SU-DHL-6 (cell line): ENCODE measurements at regions not wholly inside any gene's neighbourhood (a gene's known extent, or its start where the extent isn't known, plus 50 kb on each side); places are given as distances from the start of the nearest gene placed in this dataset.

Experiments
- H2AFZ ChIP-seq: fragments of 200-600 bp; sonication (generic); 2 replicates; pipeline ENCODE4 v1.6.1; 2014; ENCODE audit warnings: low read depth, mild to moderate bottlenecking, moderate library complexity, mixed read lengths, antibody characterized with exemption, low read length; ENCODE audit not compliant: severe bottlenecking
- H3F3A ChIP-seq: fragments of 200-600 bp; shearing (Covaris generic); 2 replicates; pipeline ENCODE4 v1.6.0; 2016; ENCODE audit warnings: antibody characterized with exemption, mild to moderate bottlenecking; ENCODE audit not compliant: insufficient read depth
- H3K27ac ChIP-seq: fragments of 200-600 bp; sonication (generic); 2 replicates; pipeline ENCODE4 v1.5.1; 2016; ENCODE audit warnings: low read depth, mild to moderate bottlenecking, low read length, moderate library complexity, mixed read lengths
- H3K27me3 ChIP-seq: fragments of 200-600 bp; sonication (generic), shearing (Covaris generic); 2 replicates; pipeline ENCODE4 v1.6.0; 2014; ENCODE audit warnings: mild to moderate bottlenecking, low read length
- H3K36me3 ChIP-seq: fragments of 200-600 bp; sonication (generic); 2 replicates; pipeline ENCODE4 v1.6.1; 2014; ENCODE audit warnings: mild to moderate bottlenecking, low read length, mixed read lengths
- H3K4me2 ChIP-seq: fragments of 300-600, 200-600 bp; shearing (Covaris generic), sonication (generic); 2 replicates; pipeline ENCODE4 v1.6.0; 2014; ENCODE audit warnings: low read length, low read depth, mild to moderate bottlenecking; ENCODE audit not compliant: poor library complexity, severe bottlenecking
- H3K4me3 ChIP-seq: fragments of 200-600 bp; sonication (generic); 2 replicates; pipeline ENCODE4 v1.5.1; 2014; ENCODE audit warnings: antibody characterized with exemption, low read length, mild to moderate bottlenecking, mixed read lengths; ENCODE audit not compliant: insufficient read depth, poor library complexity, severe bottlenecking
- H3K79me2 ChIP-seq: fragments of 200-600 bp; sonication (generic); 2 replicates; pipeline ENCODE4 v1.6.1; 2014; ENCODE audit warnings: mild to moderate bottlenecking, low read length, moderate library complexity; ENCODE audit not compliant: insufficient read depth
- H3K9ac ChIP-seq: fragments of 200-600 bp; sonication (generic); 2 replicates; pipeline ENCODE4 v1.7.0; 2014; ENCODE audit warnings: mild to moderate bottlenecking, low read length
- H3K9me2 ChIP-seq: fragments of 200-600 bp; sonication (generic); replicated peaks from 2 replicates; pipeline ENCODE4 v1.6.1; 2014; ENCODE audit warnings: low read length; ENCODE audit not compliant: insufficient read depth
- H3K9me3 ChIP-seq: fragments of 200-600 bp; sonication (generic); 2 replicates; pipeline ENCODE4 v1.6.1; 2014; ENCODE audit warnings: low read length, mixed read lengths; ENCODE audit not compliant: insufficient read depth
- H4K20me1 ChIP-seq: fragments of 200-600 bp; sonication (generic); 2 replicates; pipeline ENCODE4 v1.6.1; 2014; ENCODE audit warnings: low read depth, mild to moderate bottlenecking, antibody characterized with exemption, low read length, moderate library complexity, mixed read lengths
- EZH2phosphoT487 ChIP-seq: fragments of 200-600 bp; sonication (generic), shearing (Covaris generic); conservative IDR thresholded peaks from 2 replicates; pipeline ENCODE4 v1.6.1; 2018; ENCODE audit warnings: mild to moderate bottlenecking, antibody characterized with exemption, low read length, moderate library complexity, mixed read lengths
- TF ChIP-seq, protein P1 (sequence below): fragments of 200-600 bp; sonication (generic); IDR thresholded peaks from one replicate; pipeline ENCODE4 v1.5.1; 2017; ENCODE audit warnings: antibody characterized with exemption, mild to moderate bottlenecking, low read length, moderate library complexity; ENCODE audit not compliant: insufficient read depth, poor library complexity, severe bottlenecking

GRCh38 chr18:46214435-46214834, 110.2 kb downstream of the HAUS1 start:
- peaks cover 96% of the 10 kb centered on the region for H3K79me2 ChIP-seq
- H3K4me2 ChIP-seq, result no peak overlapping the region
- H3K27me3 ChIP-seq, result no peaks in the 10 kb centered on the region
- TF ChIP-seq, protein P1, sequence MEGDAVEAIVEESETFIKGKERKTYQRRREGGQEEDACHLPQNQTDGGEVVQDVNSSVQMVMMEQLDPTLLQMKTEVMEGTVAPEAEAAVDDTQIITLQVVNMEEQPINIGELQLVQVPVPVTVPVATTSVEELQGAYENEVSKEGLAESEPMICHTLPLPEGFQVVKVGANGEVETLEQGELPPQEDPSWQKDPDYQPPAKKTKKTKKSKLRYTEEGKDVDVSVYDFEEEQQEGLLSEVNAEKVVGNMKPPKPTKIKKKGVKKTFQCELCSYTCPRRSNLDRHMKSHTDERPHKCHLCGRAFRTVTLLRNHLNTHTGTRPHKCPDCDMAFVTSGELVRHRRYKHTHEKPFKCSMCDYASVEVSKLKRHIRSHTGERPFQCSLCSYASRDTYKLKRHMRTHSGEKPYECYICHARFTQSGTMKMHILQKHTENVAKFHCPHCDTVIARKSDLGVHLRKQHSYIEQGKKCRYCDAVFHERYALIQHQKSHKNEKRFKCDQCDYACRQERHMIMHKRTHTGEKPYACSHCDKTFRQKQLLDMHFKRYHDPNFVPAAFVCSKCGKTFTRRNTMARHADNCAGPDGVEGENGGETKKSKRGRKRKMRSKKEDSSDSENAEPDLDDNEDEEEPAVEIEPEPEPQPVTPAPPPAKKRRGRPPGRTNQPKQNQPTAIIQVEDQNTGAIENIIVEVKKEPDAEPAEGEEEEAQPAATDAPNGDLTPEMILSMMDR, result no peak
- TF ChIP-seq EZH2phosphoT487, result no peak
- no peak overlapping the region for H3K27ac ChIP-seq
- H4K20me1 ChIP-seq, result peaks cover 27% of the 10 kb centered on the region; the same call in 1 of the 2 replicates
- H3K9me3 ChIP-seq, result no peaks in the 10 kb centered on the region
- H3K36me3 ChIP-seq, result peaks cover 17% of the 10 kb centered on the region
- no peaks in the 10 kb centered on the region for H3K9me2 ChIP-seq
- peaks cover 16% of the 10 kb centered on the region; the same call in 1 of the 2 replicates for H3F3A ChIP-seq
- no peak overlapping the region for H3K9ac ChIP-seq
- H3K4me3 ChIP-seq, result no peak overlapping the region
- H2AFZ ChIP-seq, result no peak overlapping the region

DNA sequence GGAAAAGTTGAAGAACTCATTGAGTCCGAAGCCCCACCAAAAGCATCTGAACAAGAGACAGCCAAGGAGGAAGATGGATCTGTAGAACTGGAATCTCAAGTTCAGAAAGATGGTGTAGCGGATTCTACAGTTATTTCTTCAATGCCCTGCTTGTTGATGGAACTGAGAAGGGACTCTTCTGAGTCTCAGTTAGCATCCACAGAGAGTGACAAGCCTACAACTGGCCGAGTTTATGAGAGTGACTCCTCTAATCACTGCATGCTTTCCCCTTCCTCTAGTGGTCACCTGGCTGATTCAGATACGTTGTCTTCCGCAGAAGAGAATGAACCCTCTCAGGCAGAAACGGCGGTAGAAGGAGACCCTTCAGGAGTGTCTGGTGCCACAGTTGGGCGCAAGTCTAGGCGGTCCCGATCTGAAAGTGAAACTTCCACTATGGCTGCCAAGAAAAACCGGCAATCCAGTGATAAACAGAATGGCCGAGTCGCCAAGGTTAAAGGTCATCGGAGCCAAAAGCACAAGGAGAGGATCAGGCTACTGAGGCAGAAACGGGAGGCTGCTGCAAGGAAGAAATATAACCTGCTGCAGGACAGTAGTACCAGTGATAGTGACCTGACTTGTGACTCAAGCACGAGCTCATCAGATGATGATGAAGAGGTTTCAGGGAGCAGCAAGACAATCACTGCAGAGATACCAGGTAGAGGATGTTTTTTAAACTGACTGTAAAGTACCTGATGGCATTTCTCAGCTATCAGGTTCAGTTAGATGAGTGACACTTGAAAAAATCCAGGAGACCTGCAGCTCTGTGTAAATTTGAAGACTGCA, 111.9 kb downstream of the HAUS1 start:
- TF ChIP-seq, protein P1, result no peak
- TF ChIP-seq EZH2phosphoT487, result no peak
- H3F3A ChIP-seq, result peaks cover 14% of the 10 kb centered on the region; the same call in 1 of the 2 replicates
- H3K9ac ChIP-seq, result no peak overlapping the region
- no peak overlapping the region for H2AFZ ChIP-seq
- H3K9me2 ChIP-seq, result no peaks in the 10 kb centered on the region
- H3K4me3 ChIP-seq, result no peak overlapping the region
- no peaks in the 10 kb centered on the region for H3K27me3 ChIP-seq
- no peaks in the 10 kb centered on the region for H3K9me3 ChIP-seq
- H3K36me3 ChIP-seq, result peaks cover 19% of the 10 kb centered on the region
- no peak overlapping the region for H3K4me2 ChIP-seq
- H3K27ac ChIP-seq, result no peak overlapping the region
- H3K79me2 ChIP-seq, result peaks cover 95% of the 10 kb centered on the region
- peaks cover 27% of the 10 kb centered on the region; the same call in 1 of the 2 replicates for H4K20me1 ChIP-seq

DNA sequence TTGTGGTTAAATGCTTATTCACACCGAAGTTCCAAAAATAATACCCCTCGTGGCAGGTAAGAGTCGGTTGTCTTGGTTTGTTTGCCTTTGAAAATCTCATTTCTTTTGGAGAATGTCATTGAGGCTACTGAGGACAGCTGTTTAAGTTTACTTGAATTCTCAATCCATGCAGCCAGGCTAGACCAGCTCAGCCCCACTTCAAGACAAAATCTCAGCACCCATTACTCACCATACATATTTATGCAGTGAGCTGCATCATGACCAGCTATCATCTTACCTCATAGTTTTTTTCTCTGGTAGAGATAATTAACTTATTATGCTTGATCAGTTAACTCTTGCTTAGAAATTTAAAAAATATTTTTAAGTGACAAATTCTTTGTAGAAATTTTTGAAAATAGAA, 115.9 kb downstream of the HAUS1 start:
- Histone ChIP-seq H3K9ac (no peak overlapping the region), H3K27ac (no peak overlapping the region), H3K79me2 (peaks cover 91% of the 10 kb centered on the region), H3K27me3 (no peaks in the 10 kb centered on the region), H4K20me1 (0 out of 2 replicates have a peak, but pooled peaks cover 14% of the 10 kb centered on the region), H3F3A (no peaks in the 10 kb centered on the region), H2AFZ (no peak overlapping the region), H3K4me3 (no peak overlapping the region), H3K9me2 (no peaks in the 10 kb centered on the region), H3K36me3 (peaks cover 19% of the 10 kb centered on the region), H3K9me3 (no peaks in the 10 kb centered on the region), H3K4me2 (no peak overlapping the region)
- TF ChIP-seq, protein P1, result no peak
